K562 (cell line): ENCODE measurements at regions not wholly inside any gene's neighbourhood (a gene's known extent, or its start where the extent isn't known, plus 50 kb on each side); places are given as distances from the start of the nearest gene placed in this dataset.

Source experiments
- GTF2A2 ChIP-seq: IDR thresholded peaks from 2 replicates; pipeline ENCODE4 v1.6.1; 2016; ENCODE audit warnings: mild to moderate bottlenecking, missing genetic modification characterization, missing compliant biosample characterization
- NCOA2 ChIP-seq, 2 experiments: fragments of 450-650 bp; IDR thresholded peaks; 2 replicates each; pipeline ENCODE4 v1.6.1; 2018; ENCODE audit warnings: mild to moderate bottlenecking in 2 of 2, moderate library complexity in 1 of 2; ENCODE audit not compliant: partially characterized antibody in 2 of 2
- NRF1 ChIP-seq, 2 experiments: fragments of 450-650 bp; IDR thresholded peaks in 1 of 2; conservative IDR thresholded peaks in 1 of 2; 2 replicates each; pipeline ENCODE4 v1.6.1; 2014; ENCODE audit warnings: mild to moderate bottlenecking in 2 of 2
- POLR2A ChIP-seq: fragments of 450-650 bp; conservative IDR thresholded peaks from 2 replicates; pipeline ENCODE4 v1.6.1; 2016
- POLR2AphosphoS5 ChIP-seq: IDR thresholded peaks from 2 replicates; pipeline ENCODE4 v1.6.1; 2011; ENCODE audit warnings: mild to moderate bottlenecking, low read depth, low read length, moderate library complexity; ENCODE audit not compliant: control insufficient read depth, insufficient read depth
- PTTG1 ChIP-seq: fragments of 450-650 bp; IDR thresholded peaks from 2 replicates; pipeline ENCODE4 v1.6.1; 2016; ENCODE audit warnings: low read depth, mild to moderate bottlenecking, missing genetic modification characterization, missing compliant biosample characterization
- SAFB2 ChIP-seq: fragments of 200-400 bp; formaldehyde crosslinking; IDR thresholded peaks from 2 replicates; pipeline ENCODE4 v1.6.1; 2018; ENCODE audit warnings: borderline replicate concordance, low read length, low read depth, moderate library complexity; ENCODE audit not compliant: severe bottlenecking
- SIN3A ChIP-seq, 2 experiments: fragments of 150-350 bp in 1 of 2; IDR thresholded peaks; 2 replicates each; pipeline ENCODE4 v1.6.1; 2011 to 2016; ENCODE audit warnings: borderline replicate concordance in 2 of 2, low read depth in 2 of 2, low read length in 2 of 2, mild to moderate bottlenecking in 2 of 2, moderate library complexity in 2 of 2; ENCODE audit not compliant: control insufficient read depth in 1 of 2
- XRCC3 ChIP-seq: fragments of 450-650 bp; IDR thresholded peaks from 2 replicates; pipeline ENCODE4 v1.6.1; 2017; ENCODE audit warnings: mild to moderate bottlenecking, moderate library complexity
- ZNF232 ChIP-seq: sonication (generic); formaldehyde crosslinking; IDR thresholded peaks from 2 replicates; pipeline ENCODE4 v1.8.0; 2022; ENCODE audit warnings: mild to moderate bottlenecking, missing genetic modification reagents
- ZNF764 ChIP-seq: fragments of 250-450 bp; sonication (Bioruptor Pico); IDR thresholded peaks from 2 replicates; pipeline ENCODE4 v1.4.0; 2020; ENCODE audit warnings: low read depth, mild to moderate bottlenecking, moderate library complexity
- TF ChIP-seq, protein P1 (sequence below), 2 experiments: fragments of 450-650 bp in 1 of 2; sonication (generic) in 1 of 2; formaldehyde crosslinking; conservative IDR thresholded peaks; 2 replicates each; pipeline versions ENCODE4 v1.4.0 to v1.8.1; 2020 to 2022; ENCODE audit warnings: mild to moderate bottlenecking in 1 of 2, missing genetic modification reagents in 1 of 2
- TF ChIP-seq, protein P2 (sequence below): fragments of 450-650 bp; IDR thresholded peaks from 2 replicates; pipeline ENCODE4 v1.6.1; 2018; ENCODE audit not compliant: partially characterized antibody

DNA sequence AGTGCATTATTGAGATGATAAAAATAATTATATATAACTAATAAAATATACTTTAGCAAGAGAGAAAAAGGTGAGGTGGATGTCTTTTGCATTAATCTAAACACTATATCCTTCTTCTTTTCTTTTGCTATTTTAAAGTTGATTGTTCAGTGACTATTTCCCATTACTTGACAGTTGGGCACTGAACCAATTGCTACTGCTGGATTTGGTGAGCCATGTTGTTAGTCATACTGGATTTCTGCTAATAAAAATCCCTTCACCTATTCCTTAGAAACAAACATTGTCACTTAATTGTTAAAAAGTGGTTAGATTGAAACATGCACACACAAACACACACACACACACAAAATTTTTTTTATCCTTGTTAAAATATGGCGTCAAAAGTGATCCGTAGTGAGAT lies 251.6 kb upstream of the ALG10 start:
- TF ChIP-seq ZNF764 (no peak), PTTG1 (no peak), POLR2A (no peak), SAFB2 (no peak), SIN3A (IDR thresholded peaks at IDR 0.05; ENCODE audit: borderline replicate concordance in 2 of 2, control insufficient read depth in 1 of 2, low read depth in 2 of 2, low read length in 2 of 2) (no peak), XRCC3 (no peak), POLR2AphosphoS5 (no peak), NRF1 (conservative IDR thresholded peaks at IDR 0.05 in 1 of 2, IDR thresholded peaks at IDR 0.05 in 1 of 2) (no peak), NCOA2 (IDR thresholded peaks at IDR 0.05; ENCODE audit: partially characterized antibody in 2 of 2) (no peak), GTF2A2 (tag) (no peak), ZNF232 (no peak)
- TF ChIP-seq, protein P1, sequence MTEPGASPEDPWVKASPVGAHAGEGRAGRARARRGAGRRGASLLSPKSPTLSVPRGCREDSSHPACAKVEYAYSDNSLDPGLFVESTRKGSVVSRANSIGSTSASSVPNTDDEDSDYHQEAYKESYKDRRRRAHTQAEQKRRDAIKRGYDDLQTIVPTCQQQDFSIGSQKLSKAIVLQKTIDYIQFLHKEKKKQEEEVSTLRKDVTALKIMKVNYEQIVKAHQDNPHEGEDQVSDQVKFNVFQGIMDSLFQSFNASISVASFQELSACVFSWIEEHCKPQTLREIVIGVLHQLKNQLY (CRISPR knock-in tag; conservative IDR thresholded peaks at IDR 0.05): no peak
- TF ChIP-seq, protein P2, sequence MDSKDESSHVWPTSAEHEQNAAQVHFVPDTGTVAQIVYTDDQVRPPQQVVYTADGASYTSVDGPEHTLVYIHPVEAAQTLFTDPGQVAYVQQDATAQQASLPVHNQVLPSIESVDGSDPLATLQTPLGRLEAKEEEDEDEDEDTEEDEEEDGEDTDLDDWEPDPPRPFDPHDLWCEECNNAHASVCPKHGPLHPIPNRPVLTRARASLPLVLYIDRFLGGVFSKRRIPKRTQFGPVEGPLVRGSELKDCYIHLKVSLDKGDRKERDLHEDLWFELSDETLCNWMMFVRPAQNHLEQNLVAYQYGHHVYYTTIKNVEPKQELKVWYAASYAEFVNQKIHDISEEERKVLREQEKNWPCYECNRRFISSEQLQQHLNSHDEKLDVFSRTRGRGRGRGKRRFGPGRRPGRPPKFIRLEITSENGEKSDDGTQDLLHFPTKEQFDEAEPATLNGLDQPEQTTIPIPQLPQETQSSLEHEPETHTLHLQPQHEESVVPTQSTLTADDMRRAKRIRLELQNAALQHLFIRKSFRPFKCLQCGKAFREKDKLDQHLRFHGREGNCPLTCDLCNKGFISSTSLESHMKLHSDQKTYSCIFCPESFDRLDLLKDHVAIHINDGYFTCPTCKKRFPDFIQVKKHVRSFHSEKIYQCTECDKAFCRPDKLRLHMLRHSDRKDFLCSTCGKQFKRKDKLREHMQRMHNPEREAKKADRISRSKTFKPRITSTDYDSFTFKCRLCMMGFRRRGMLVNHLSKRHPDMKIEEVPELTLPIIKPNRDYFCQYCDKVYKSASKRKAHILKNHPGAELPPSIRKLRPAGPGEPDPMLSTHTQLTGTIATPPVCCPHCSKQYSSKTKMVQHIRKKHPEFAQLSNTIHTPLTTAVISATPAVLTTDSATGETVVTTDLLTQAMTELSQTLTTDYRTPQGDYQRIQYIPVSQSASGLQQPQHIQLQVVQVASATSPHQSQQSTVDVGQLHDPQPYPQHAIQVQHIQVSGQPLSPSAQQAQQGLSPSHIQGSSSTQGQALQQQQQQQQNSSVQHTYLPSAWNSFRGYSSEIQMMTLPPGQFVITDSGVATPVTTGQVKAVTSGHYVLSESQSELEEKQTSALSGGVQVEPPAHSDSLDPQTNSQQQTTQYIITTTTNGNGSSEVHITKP: no peak
